HG02623 (cell line): ENCODE measurements at regions not wholly inside any gene's neighbourhood (a gene's known extent, or its start where the extent isn't known, plus 50 kb on each side); places are given as distances from the start of the nearest gene placed in this dataset.
"Not testable (repeated sequence)": the region's sequence is repeated elsewhere in the genome, so short reads cannot be mapped to it uniquely, and the experiment has no call there.

Source experiments
- ATAC-seq: cut with Tn5 transposase; IDR thresholded peaks from one replicate; pipeline ENCODE4 v1.9.1; 2021; ENCODE audit warnings: moderate library complexity; ENCODE audit not compliant: unreplicated experiment

- no peak for ATAC-seq
Measured at GRCh38 chr3:28575746-28576613, 227.4 kb upstream of the AZI2 start.

- ATAC-seq = no peak
Measured at GRCh38 chr3:28576614-28577200, 228.1 kb upstream of the AZI2 start.

DNA sequence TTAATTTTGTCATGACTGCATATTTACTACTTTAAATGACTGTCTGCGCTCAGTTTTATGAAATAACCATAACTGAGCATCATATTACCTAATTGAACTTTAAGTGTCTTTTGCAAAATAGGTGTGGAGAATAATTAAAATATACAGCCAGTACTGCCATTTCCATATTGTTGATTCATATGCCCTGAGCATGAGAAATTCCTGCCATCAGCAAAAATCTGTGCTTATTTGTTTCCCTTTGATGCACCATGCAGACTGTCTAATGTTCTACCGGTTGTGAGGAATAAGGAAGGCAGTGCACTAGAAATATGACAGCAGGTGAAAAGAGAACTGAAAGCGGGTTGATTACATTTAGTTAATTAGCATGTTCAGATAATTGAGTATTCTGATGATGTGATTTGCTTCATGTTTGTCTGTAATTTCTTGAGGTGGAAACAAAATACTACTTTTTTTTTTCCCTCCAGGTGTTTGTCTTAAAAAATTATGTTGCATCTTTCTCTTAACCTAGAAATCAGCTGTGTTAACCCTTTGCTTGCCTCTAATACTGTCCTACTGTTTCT lies 229.4 kb upstream of the AZI2 start:
- no peak for ATAC-seq

DNA sequence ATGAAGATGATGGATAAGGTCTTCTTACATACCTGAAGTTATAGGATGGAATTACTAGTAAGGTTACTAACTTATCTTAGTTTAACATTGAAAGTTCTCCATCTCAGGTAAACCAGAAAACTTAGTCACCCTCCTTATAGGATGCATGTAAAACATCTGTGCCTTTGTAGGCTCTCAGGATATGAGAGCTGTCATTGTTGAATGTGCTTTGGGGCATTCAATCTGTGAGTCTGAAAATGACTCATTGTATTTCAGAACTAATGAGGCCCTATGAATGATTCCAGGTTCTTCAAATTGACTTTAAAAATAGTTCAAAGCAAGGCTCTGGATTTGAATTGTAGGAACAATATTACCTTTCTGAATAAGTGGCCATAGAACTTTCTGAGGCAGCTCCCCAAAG lies 237.7 kb upstream of the AZI2 start:
- ATAC-seq = no peak

DNA sequence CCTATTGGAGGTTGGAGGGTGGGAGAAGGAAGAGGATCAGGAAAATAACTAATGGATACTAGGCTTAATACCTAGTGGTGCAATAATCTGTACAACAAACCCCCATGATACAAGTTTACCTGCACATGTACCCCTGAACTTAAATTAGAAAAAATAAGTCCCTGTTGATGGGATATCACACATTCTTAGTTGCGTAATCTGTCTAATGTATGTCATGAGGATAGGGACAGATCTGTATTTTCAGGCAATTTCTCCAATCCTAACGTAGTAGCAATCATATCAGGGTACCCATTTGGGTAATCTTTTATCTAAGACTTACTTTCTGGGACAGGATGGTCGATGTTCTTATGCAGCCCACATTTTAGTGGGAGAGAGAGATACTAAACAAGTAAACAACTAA lies 239.1 kb upstream of the AZI2 start:
- ATAC-seq = no peak

DNA sequence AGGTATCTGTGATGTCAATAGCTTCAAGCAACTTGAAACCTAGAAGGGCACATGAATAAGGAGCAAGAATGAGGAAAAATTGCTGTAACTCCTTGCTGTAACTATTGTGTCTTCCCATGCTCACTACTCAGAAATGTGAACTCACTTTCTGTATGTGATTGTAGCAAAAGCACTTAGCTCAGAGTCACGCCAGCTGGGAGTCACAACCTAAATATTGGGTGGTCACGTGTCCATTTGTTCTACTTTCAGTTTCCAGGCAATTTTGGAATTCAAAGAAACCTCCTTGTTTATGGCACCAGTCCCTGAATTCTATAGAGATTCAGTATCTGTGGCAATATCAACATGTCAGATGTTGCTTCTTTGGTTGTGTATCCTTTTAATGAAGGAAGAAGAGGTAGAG lies 241.6 kb upstream of the AZI2 start:
- no peak for ATAC-seq

GRCh38 chr3:28590860-28591259 lies 242.2 kb upstream of the AZI2 start:
- ATAC-seq = no peak

DNA sequence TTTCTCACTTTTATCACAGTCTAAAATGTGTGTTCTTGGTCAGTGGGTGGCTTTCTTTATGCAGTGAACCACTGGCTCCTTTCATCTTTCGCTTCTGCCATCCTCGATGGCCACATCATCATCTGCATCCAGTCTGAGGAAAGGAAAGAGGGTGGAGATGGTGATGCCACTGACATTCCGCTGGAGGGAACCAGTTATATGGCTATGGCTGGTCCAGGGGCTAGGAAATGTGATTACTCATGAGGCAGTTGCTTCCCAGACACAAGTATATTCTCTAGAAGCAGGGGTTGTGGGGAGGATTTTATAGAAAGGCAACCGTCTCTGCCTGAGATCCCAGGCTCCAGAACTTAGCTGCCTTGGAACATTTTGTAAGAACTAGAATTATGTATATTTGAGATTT lies 246.7 kb upstream of the AZI2 start:
- ATAC-seq = no peak

GRCh38 chr3:28597452-28597851 lies 248.8 kb upstream of the AZI2 start:
- ATAC-seq = no peak

GRCh38 chr3:28598165-28598564 lies 249.5 kb upstream of the AZI2 start:
- ATAC-seq = no peak

GRCh38 chr3:28601291-28601690 lies 252.7 kb upstream of the AZI2 start:
- ATAC-seq = no peak

GRCh38 chr3:28606283-28606682 lies 257.7 kb upstream of the AZI2 start:
- no peak for ATAC-seq

DNA sequence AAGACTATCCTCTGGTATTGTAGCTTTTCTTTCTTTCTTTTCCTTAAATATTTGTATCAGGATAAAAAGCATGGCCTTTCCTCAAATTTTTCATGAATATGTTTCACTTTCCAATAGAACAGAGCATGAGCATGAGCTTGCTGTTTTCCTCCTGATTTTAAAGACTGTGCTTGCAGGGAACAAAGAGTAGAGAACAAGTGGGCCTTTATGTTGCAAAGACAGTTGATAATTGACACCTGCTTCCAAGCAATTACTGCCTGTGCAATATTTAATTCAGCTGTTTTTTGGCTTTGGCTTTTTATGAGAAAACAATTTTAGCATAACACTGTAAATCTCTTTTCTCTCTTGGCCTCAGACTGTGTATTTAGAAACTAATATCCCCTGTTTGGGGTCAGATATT lies 263.6 kb upstream of the AZI2 start:
- no peak for ATAC-seq

DNA sequence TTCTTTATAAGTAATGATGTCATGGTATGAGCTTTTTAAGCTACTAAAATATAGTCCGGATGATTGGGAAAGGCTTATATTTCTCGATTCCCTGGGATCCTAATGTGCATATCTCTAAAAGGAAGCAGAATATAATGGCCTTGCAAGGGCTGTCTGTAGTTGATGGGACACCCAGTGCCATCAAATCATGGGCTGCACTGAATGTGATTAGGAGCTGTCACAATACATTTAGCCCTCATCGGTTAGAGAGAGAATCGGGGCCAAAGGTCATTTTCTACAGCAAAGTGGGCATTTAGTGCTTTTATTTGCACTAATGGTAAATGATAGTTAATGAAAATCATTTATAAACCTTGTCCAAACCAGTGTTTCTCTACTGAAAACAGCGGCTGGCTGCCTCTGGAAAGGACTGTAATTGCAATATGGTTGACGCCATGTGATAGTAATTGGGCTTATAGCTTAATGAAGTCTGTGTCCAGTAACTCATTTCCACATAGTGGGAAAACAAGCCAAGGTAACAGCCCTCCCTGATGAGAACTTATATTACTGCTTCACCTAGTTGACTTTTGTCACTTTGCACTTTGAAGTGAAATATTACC lies 265.0 kb upstream of the AZI2 start:
- ATAC-seq = no peak

- no peak for ATAC-seq
Measured at GRCh38 chr3:28615071-28615470, 266.4 kb upstream of the AZI2 start.

DNA sequence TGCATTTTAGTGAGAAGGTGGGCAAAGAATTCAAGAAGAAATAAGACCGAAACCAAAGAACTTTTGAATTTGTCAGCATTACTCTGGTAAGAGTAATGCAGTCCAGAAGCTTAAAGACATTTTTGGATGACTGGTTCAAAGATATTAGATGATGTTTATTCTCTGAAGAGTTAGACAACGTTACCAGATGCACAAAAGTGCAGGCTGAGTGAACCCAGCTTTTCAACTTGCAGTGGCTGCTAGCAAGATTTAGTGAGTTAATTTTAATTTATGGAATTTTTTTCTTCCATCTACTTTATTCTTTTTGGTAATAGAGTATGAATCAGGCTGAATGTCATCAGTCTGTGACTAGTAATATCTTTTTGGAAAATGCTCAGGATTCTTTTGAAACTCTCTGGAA lies 267.3 kb upstream of the AZI2 start:
- no peak for ATAC-seq

DNA sequence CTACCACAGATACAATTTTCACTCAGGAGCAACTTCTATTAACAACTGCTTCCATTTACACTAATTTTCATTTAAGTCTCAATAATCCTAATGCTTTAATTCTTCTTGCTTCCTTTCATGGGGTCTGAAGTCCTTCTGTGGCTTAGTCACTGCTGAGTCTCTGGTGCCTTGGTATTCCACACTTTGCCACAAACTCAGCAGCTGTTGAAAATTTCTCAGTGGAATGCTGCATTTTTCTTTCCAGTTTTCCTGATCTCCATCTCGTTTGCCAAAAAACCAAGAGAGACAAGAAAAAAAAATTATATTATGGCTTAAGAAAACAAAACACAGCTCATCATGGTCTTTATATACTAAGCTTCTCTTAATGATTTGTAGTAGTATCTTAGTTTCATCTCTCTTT lies 269.2 kb upstream of the AZI2 start:
- no peak for ATAC-seq

- ATAC-seq = no peak
Measured at GRCh38 chr3:28623106-28623505, 274.5 kb upstream of the AZI2 start.

DNA sequence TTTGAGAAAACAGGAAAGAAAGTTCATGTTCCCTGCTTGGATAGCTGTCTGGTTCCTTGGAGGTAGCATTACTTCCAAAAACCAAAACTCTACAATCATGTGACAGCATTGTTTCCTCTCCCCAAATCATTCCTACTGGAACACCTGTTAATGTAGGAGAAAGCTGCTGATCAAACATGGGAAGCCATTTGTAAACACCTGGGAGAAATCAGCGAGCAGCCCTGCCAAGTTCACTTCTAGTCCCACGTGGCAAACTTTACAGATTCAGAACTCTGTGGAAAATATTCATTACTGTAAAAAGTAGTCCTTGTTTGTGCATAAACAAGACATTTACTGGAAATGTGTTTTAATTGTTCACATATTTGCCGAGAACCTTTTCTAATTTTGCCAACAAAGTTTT lies 275.5 kb upstream of the AZI2 start:
- no peak for ATAC-seq

DNA sequence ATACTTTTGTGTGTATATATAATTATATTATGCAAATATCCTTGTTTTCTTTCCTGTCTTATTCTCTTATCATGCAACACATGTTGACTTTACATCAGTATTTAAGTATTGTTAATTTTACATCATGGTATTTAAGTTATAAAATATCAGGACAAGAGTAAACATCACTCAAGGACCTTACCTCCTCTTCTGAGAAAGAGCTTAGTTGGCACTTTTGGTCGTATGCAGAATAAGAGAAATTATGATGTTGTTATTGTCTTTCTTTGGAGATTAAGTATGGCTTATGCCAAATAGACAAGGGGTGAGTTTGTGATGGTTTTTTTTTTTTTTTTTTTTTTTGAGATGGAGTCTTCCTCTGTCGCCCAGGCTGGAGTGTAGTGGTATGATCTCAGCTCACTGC lies 279.2 kb upstream of the AZI2 start:
- ATAC-seq = not testable (repeated sequence)

DNA sequence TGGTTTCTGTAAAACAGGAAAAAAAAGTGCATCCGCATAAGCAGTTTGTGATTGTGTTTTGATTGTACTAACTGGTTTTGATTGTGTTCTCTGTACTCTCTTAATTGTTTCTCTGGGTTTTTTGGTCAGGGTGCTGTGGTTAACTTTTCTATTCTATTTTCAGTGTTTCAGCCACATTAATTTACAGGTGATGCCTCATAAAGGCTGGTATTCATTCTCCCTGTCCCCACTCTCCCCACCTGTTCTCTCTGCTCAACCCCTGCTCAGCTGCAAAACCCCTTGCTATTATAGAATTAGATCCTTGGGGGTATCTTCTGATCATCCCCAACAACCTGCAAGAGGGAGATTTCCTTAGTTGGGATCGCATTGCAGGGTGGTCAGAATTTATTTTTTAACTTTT lies 285.4 kb upstream of the AZI2 start:
- ATAC-seq = no peak

DNA sequence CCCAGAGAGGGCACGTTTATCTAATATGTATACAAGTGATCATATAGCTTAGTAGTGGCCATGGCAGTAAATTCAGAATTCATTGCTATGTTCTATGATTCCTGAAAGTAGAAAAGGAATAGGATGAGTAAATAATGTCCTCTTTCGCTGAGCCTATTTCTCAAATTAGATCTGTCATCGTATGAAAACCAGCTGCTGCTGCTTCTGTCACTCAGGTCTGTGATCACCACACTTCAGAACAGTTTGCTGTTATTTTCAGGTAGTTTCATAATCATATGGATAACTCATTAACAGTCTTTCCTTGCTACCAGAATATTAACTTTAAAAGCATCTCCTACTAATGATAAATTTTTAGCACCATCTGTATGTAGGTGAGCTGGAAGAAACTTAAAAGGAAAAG lies 289.1 kb upstream of the AZI2 start:
- no peak for ATAC-seq
